H1 (cell line): ENCODE measurements at regions not wholly inside any gene's neighbourhood (a gene's known extent, or its start where the extent isn't known, plus 50 kb on each side); places are given as distances from the start of the nearest gene placed in this dataset.

Source experiments
- CTCF ChIA-PET: fragments of 300-600 bp; sonication (Branson Sonifier 250); formaldehyde crosslinking; loops from one replicate; lab custom pipeline; 2021; ENCODE audit not compliant: partially characterized antibody; lab: Charles Lee
- POLR2A ChIA-PET: fragments of 300-600 bp; sonication (Branson Sonifier 250); formaldehyde crosslinking; loops from one replicate; lab custom pipeline; 2021; ENCODE audit warnings: inconsistent platforms; ENCODE audit not compliant: partially characterized antibody; lab: Charles Lee
- DNase-seq, 2 experiments: peaks; one replicate each; pipeline versions ENCODE4 v3.0.0 to v3.0.0-alpha.2; 2010 to 2022; ENCODE audit warnings: low spot score in 2 of 2, low read depth in 1 of 2, mixed read lengths in 1 of 2
- FAIRE-seq: peaks from 2 replicates; lab custom pipeline; 2011; peaks lifted over from hg19 to GRCh38; lab: Jason Lieb, UNC
- H2AFZ ChIP-seq: 2 replicates; pipeline ENCODE4 v1.8.1; 2012; ENCODE audit warnings: low read length, inconsistent platforms
- H2AK5ac ChIP-seq: 2 replicates; pipeline ENCODE4 v1.6.1; 2013; ENCODE audit warnings: low read depth, low read length
- H2BK120ac ChIP-seq: replicated peaks from 2 replicates; pipeline ENCODE3; 2013; ENCODE audit warnings: low read depth, low read length, inconsistent platforms
- H2BK12ac ChIP-seq: 2 replicates; pipeline ENCODE4 v1.6.1; 2013; ENCODE audit warnings: low read depth, low read length
- H2BK15ac ChIP-seq: 2 replicates; pipeline ENCODE4 v1.6.1; 2013; ENCODE audit warnings: low read length
- H2BK20ac ChIP-seq: 2 replicates; pipeline ENCODE4 v1.6.1; 2013; ENCODE audit warnings: low read length
- H2BK5ac ChIP-seq: 2 replicates; pipeline ENCODE4 v1.6.1; 2013; ENCODE audit warnings: low read depth, low read length
- H3K14ac ChIP-seq: 2 replicates; pipeline ENCODE4 v1.6.1; 2013; ENCODE audit warnings: inconsistent platforms; ENCODE audit not compliant: insufficient read length
- H3K18ac ChIP-seq: 2 replicates; pipeline ENCODE4 v1.6.1; 2013; ENCODE audit warnings: low read length; ENCODE audit errors: extremely low read depth
- H3K23ac ChIP-seq: 2 replicates; pipeline ENCODE4 v1.6.1; 2013; ENCODE audit warnings: inconsistent platforms; ENCODE audit not compliant: insufficient read length
- H3K23me2 ChIP-seq: 2 replicates; pipeline ENCODE4 v1.6.1; 2013; ENCODE audit warnings: low read depth, low read length
- H3K27ac ChIP-seq: 2 replicates; pipeline ENCODE4 v1.6.1; 2011; ENCODE audit warnings: low read depth, low read length, inconsistent platforms
- H3K27me3 ChIP-seq, 4 experiments: replicated peaks in 1 of 4; 1 replicate in 1 of 4; 2 replicates in 3 of 4; pipeline versions ENCODE4 v1.6.1 to v1.8.1; 2011 to 2013; ENCODE audit warnings: low read length in 3 of 4, mild to moderate bottlenecking in 3 of 4, inconsistent platforms in 2 of 4, mixed read lengths in 2 of 4, moderate library complexity in 1 of 4; ENCODE audit not compliant: control insufficient read depth in 3 of 4, insufficient read depth in 3 of 4; ENCODE audit errors: extremely low read depth in 1 of 4
- H3K36me3 ChIP-seq, 4 experiments: 2 replicates each; pipeline versions ENCODE4 v1.6.1 to v1.8.1; 2011 to 2013; ENCODE audit warnings: mild to moderate bottlenecking in 4 of 4, low read length in 3 of 4, moderate library complexity in 2 of 4, control low read depth in 1 of 4, inconsistent platforms in 1 of 4; ENCODE audit not compliant: insufficient read depth in 4 of 4, control insufficient read depth in 2 of 4
- H3K4ac ChIP-seq: replicated peaks from 2 replicates; pipeline ENCODE3; 2013; ENCODE audit warnings: low read length, low read depth, mixed read lengths, inconsistent platforms; ENCODE audit not compliant: insufficient read length
- H3K4me1 ChIP-seq, 4 experiments: replicated peaks in 1 of 4; 1 replicate in 1 of 4; 2 replicates in 3 of 4; pipeline versions ENCODE4 v1.6.1 to v1.8.1; 2011 to 2013; ENCODE audit warnings: low read length in 3 of 4, inconsistent platforms in 2 of 4, mixed read lengths in 1 of 4; ENCODE audit not compliant: insufficient read depth in 4 of 4, control insufficient read depth in 3 of 4
- H3K4me2 ChIP-seq, 2 experiments: 2 replicates each; pipeline versions ENCODE4 v1.6.1 to v1.8.1; 2011 to 2013; ENCODE audit warnings: low read depth in 2 of 2, low read length in 2 of 2, control low read depth in 1 of 2, inconsistent platforms in 1 of 2, mild to moderate bottlenecking in 1 of 2; ENCODE audit not compliant: insufficient read depth in 1 of 2
- H3K4me3 ChIP-seq, 4 experiments: fragments of 200-600, 300-600 bp in 1 of 4; sonication (generic), shearing (Covaris generic), sonication (Bioruptor Twin) in 1 of 4; 2 replicates each; pipeline versions ENCODE4 v1.5.1 to v1.8.1; 2011 to 2016; ENCODE audit warnings: low read length in 4 of 4, low read depth in 3 of 4, control low read depth in 2 of 4, inconsistent platforms in 2 of 4, mild to moderate bottlenecking in 2 of 4, mixed read lengths in 1 of 4, moderate library complexity in 1 of 4; ENCODE audit not compliant: insufficient read depth in 2 of 4; ENCODE audit errors: extremely low read depth in 1 of 4
- H3K56ac ChIP-seq: replicated peaks from 2 replicates; pipeline ENCODE3; 2013; ENCODE audit warnings: low read depth, mild to moderate bottlenecking, mixed read lengths, low read length, inconsistent platforms; ENCODE audit not compliant: insufficient read length
- H3K79me1 ChIP-seq: 2 replicates; pipeline ENCODE4 v1.6.1; 2013; ENCODE audit warnings: low read depth, low read length, control low read depth
- H3K79me2 ChIP-seq, 2 experiments: 2 replicates each; pipeline versions ENCODE4 v1.6.1 to v1.8.1; 2012 to 2013; ENCODE audit warnings: low read length in 2 of 2, mild to moderate bottlenecking in 2 of 2, inconsistent platforms in 1 of 2; ENCODE audit not compliant: insufficient read depth in 2 of 2, control insufficient read depth in 1 of 2
- H3K9ac ChIP-seq, 4 experiments: replicated peaks in 1 of 4; 1 replicate in 1 of 4; 2 replicates in 3 of 4; pipeline versions ENCODE4 v1.6.1 to v1.8.1; 2011 to 2013; ENCODE audit warnings: low read depth in 3 of 4, low read length in 3 of 4, control low read depth in 2 of 4, mild to moderate bottlenecking in 2 of 4, moderate library complexity in 2 of 4, inconsistent platforms in 1 of 4; ENCODE audit errors: extremely low read depth in 1 of 4
- H3K9me3 ChIP-seq, 2 experiments: 2 replicates each; pipeline versions ENCODE4 v1.6.1 to v1.8.1; 2012 to 2013; ENCODE audit warnings: mild to moderate bottlenecking in 2 of 2, moderate library complexity in 2 of 2, control low read depth in 1 of 2, inconsistent platforms in 1 of 2, low read depth in 1 of 2, low read length in 1 of 2, mixed read lengths in 1 of 2; ENCODE audit not compliant: insufficient read depth in 2 of 2
- H4K20me1 ChIP-seq, 2 experiments: replicated peaks in 1 of 2; 2 replicates each; pipeline versions ENCODE3 to v1.8.1; 2011 to 2013; ENCODE audit warnings: inconsistent platforms in 2 of 2, low read length in 2 of 2, mild to moderate bottlenecking in 1 of 2; ENCODE audit not compliant: insufficient read depth in 2 of 2, control insufficient read depth in 1 of 2
- H4K5ac ChIP-seq: 2 replicates; pipeline ENCODE4 v1.6.1; 2013; ENCODE audit warnings: low read length, low read depth, mixed read lengths, inconsistent platforms; ENCODE audit not compliant: insufficient read length
- H4K8ac ChIP-seq: 2 replicates; pipeline ENCODE4 v1.8.0; 2013; ENCODE audit warnings: mild to moderate bottlenecking, moderate library complexity, low read length, inconsistent platforms; ENCODE audit not compliant: insufficient read depth; ENCODE audit errors: extremely low read depth
- H4K91ac ChIP-seq: replicated peaks from 2 replicates; pipeline ENCODE3; 2013; ENCODE audit warnings: low read length, mixed read lengths, inconsistent platforms; ENCODE audit not compliant: insufficient read length
- ASH2L ChIP-seq: fragments of 200-600, 300-600 bp; sonication (generic); IDR thresholded peaks from one replicate; pipeline ENCODE4 v1.7.1; 2017; ENCODE audit warnings: low read length
- CREB1 ChIP-seq: IDR thresholded peaks from 2 replicates; pipeline ENCODE4 v1.6.1; 2012; ENCODE audit warnings: inconsistent platforms
- WGBS, 2 experiments: shearing (Covaris generic) in 1 of 2; methylation state at CpG; one replicate each; pipeline versions ENCODE4 v1.1.6 to v1.1.7; 2013 to 2015; ENCODE audit warnings: low lambda C conversion rate in 2 of 2, mixed read lengths in 2 of 2, inconsistent platforms in 1 of 2, low coverage in 1 of 2, missing lambda C conversion rate in 1 of 2; ENCODE audit not compliant: insufficient replicate concordance in 2 of 2, insufficient coverage in 1 of 2, insufficient read length in 1 of 2; ENCODE audit errors: extremely low coverage in 1 of 2, missing lambda C conversion rate in 1 of 2; 5-methylcytosine and 5-hydroxymethylcytosine counted together

GRCh38 chr11:15617126-15617525 is 502.4 kb downstream of the INSC start:
- Histone ChIP-seq H3K27me3 (no peaks in the 10 kb centered on the region), H2BK5ac (no peak overlapping the region), H3K9me3 (no peaks in the 10 kb centered on the region), H3K4me2 (no peak overlapping the region), H3K27ac (no peak overlapping the region), H2BK20ac (no peak overlapping the region), H3K4ac (no peak overlapping the region), H4K20me1 (no peaks in the 10 kb centered on the region), H2BK15ac (no peak overlapping the region), H4K91ac (no peak overlapping the region), H3K18ac (no peak overlapping the region), H3K4me3 (no peak overlapping the region), H4K8ac (no peak overlapping the region), H3K56ac (no peak overlapping the region), H3K79me2 (no peaks in the 10 kb centered on the region), H3K14ac (no peak overlapping the region), H3K23me2 (no peaks in the 10 kb centered on the region), H2BK12ac (no peak overlapping the region), H3K36me3 (no peaks in the 10 kb centered on the region), H3K4me1 (peaks cover 0 to 2% (median 0%) of the 10 kb centered on the region in 4 experiments; a peak in 2 of 7 replicates), H3K23ac (no peak overlapping the region), H2AFZ (no peak overlapping the region), H3K9ac (no peak overlapping the region), H2AK5ac (no peak overlapping the region), H2BK120ac (no peak overlapping the region), H3K79me1 (no peaks in the 10 kb centered on the region), H4K5ac (no peak overlapping the region)
- FAIRE-seq, result no peak
- ChIA-PET CTCF (interaction anchor here (1.2 to 2.7 kb wide), 2 partner anchors 10 to 13 kb away, joined by 3 to 15 read pairs; no protein-coding TSS in a partner anchor), POLR2A (no interaction called here)
- 96% methylated on average over 5 of the region's 5 CpGs; no CpG with 5 or more reads in 1 of the 2 experiments for WGBS, 2 experiments
- DNase-seq, result no peak
- no peak for TF ChIP-seq CREB1
- TF ChIP-seq ASH2L, result no peak
